GM11168 (cell line): ENCODE measurements at regions not wholly inside any gene's neighbourhood (a gene's known extent, or its start where the extent isn't known, plus 50 kb on each side); places are given as distances from the start of the nearest gene placed in this dataset.

ENCODE experiments used
- in situ Hi-C: fragments of 300-500 bp; cut with MboI; formaldehyde crosslinking; loops from one replicate; pipeline ENCODE4 v1.12.0; 2022; ENCODE audit warnings: low sequenced_read_pairs; ENCODE audit not compliant: unreplicated experiment

GRCh38 chr1:87599569-87599968 lies 270.9 kb downstream of the LMO4 start:
- in situ Hi-C loops = no loop called here

DNA sequence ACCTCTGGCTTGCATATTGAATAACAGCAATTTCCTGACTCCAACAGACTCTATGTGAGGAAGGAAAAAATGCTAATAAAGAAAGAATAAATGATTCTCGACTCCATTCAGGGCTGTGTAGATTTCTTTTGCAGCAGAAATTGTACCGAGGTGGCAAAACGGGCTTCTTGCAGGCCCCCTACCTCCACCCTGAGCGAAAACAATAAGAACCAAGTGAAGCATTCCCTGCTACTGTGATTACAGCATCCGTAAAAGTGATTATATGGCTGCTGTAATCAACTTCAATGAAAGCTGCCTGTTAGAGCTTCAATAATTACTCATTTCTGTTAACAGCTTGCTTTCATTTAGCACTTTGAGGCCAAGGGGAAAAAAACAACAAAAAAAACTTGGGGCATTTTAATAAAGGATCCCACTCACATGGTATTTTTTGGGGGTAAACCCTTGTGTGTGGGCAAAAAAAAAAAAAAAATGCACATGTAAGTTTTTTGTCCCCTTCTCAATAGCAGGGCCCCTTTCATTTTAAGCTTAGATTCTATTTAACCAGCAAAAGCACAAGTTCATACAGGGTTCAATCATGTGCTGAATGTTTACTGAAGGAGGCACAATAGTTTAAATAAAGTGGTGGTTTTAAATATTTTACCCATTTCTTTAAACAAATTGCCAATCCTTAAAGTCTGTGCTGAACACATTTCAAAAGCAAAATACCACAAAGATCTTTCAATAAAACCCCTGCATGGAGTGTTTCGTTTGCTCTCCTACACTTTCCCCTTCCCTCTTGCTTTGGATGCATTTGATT lies 271.6 kb downstream of the LMO4 start:
- in situ Hi-C loops = no loop called here

DNA sequence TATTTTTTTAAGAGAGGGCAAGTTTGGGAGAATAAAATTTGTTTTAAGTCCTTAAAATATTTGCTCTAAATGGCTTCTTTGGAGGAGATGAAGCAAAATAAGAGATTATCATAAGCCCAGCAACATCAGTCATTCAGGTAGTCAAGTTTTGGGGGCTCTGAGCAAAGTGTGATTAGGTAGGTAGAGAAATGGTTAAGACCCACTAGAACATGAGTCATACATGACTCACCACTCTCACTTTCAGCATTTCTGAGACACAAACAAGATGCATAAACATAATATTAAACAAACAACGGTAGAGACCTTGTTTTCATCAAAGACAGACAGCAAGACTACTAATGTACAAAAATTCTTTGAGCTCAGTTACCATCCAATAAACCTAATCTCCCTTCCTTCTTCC lies 272.2 kb downstream of the LMO4 start:
- in situ Hi-C loops = no loop called here

DNA sequence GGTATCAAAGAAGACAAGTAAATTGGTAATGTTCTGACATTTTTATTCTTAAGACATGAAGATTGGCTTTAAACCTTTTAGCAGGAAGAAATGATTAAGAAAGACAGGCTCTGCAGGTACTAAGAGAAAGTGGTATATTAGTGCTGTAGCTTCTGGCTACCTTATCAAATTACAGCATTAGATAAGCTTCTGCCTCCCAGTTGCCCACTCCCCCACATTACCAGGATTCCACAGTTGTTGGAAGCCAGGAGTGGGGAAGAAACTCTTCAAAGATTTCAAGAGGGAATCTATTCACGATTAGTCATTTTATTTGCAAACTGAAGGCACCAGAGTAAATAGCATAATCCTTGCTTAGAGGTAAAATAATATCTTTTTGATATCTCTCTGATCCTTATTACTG lies 274.9 kb downstream of the LMO4 start:
- in situ Hi-C loops = no loop called here

DNA sequence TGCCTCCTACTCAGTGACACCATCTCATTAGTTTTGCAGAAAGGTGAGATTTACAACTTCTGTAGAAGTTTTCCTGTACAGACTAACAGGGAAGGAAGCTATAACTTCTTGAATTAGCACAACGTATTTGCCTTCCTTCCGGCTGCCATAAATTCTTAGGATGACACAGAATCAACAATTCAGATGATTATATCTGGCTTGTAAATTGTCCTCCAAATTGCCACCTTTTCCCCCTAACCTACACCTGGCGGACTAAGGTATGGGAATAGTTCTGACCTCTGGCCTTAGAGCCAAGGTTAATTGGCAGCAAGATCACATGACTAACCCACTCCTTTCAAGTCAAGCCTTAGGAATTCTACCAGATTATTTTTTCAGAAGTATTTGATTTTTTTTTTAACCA lies 284.3 kb downstream of the LMO4 start:
- in situ Hi-C loops = no loop called here

DNA sequence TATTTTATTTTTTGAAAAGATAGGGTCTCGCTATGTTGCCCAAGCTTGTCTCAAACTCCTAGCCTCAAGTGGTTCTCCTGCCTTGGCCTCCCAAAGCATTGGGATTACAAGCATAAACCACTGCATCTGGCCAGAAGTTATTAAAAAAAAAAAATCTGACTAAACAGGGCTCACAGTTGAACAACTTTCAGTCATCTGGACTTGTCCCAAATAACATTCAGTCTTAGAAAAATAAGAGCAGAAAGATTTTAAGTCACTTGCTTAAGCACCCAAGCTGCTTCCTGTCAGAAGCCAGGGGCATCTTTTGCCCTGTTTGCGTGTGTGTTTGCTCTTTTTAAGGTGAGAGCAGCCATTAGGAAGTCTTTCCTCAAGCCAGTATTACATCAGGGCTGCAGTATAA lies 286.8 kb downstream of the LMO4 start:
- in situ Hi-C loops = no loop called here

DNA sequence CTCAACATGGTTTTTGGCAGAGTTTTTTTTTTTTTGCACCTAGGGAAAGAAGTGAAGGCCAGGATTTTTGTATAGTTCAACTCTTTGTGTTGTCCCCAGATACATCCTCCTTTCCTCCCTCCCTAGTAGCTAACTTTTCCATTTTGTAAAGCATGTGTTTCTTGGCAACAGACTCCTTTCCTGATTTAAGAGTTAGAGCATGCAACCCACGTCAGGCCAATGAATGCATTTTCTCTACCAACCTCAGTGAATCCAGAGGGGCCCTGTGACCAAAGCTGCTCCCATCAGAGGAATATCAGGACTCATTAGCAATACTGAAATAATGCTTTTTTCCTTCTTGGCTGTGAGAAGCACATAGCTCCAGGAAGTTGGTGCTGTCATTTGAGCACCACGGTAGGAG lies 287.2 kb downstream of the LMO4 start:
- in situ Hi-C loops = no loop called here

DNA sequence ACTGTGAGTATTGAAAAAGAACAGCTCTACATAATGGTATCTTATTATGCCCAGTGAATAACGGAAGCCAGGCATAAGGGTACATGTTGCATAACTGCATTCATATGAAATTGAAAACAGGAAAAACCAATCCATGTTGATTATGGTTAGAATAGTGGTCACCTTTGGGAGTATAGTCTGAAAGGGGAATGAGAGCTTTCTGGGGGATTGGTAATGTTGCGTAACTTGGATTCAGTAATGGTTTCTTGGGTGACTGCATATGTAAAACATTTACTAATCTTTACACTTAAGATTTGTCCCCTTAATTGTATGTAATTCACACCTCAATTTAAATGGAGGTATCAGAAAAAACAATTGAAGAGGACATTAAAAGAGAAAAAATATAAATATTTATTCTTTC lies 292.1 kb downstream of the LMO4 start:
- in situ Hi-C loops = no loop called here

DNA sequence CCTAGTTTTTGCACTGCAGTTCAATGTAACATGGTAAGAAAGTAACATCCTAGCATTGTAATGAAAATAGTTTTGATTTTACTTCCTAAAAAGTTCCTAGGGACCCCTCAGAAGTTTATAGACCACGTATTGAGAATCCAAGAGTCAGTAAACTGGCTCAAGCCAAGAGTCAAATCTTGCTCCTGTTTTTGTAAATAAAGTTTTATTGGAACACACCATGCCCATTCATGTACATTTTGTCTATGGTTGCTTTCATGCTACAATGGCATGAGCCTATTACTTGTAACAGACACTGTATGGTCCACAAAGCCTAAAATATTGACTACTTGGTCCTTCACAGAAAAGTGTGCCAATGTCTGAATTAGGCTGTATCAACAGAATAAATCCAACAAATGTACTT lies 301.0 kb downstream of the LMO4 start:
- in situ Hi-C loops = no loop called here

GRCh38 chr1:87632232-87632631 lies 303.6 kb downstream of the LMO4 start:
- in situ Hi-C loops = no loop called here

DNA sequence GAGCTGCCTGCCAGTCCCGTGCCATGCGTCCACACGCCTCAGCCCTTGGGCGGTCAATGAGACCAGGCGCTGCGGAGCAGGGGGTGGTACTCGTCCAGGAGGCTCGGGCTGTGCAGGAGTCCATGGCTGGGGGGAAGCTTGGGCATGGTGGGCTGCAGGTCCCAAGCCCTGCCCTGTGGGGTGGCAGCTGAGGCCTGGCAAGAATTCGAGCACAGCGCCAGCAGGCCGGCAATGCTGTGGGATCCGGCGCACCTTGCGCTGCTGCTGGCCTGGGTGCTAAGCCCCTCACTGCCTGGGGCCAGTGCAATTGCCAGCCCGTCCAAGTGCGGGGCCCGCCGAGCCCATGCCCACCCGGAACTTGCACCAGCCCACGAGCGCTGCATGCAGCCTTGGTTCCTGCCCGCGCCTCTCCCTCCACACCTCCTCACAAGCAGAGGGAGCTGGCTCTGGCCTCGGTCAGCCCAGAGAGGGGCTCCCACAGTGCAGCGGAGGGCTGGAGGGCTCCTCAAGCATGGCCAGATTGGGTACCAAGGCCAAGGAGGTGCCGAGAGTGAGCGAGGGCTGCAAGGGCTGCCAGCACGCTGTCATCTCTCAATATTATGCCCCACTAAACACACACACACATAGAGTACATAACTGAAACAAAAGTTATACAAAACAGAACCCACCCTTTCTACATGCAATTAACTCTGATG lies 307.7 kb downstream of the LMO4 start:
- in situ Hi-C loops = no loop called here

DNA sequence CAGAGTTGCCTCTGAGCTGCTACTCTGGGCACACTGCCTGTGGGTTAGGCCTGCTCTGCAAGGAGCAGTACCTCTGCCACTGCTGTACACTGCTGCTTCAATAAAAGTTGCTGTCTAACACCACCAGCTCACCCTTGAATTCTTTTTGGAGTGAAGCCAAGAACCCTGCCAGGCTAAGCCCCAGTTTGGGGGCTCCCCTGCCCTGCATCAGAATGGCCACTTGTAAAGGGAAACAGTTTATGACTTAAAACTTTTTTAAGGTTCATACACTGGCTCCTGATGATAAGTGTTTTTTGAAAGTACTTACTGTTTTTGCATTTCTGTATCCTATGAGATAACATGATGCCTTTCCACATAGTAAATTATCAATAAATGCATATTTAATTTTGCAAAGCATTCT lies 310.0 kb downstream of the LMO4 start:
- in situ Hi-C loops = no loop called here

DNA sequence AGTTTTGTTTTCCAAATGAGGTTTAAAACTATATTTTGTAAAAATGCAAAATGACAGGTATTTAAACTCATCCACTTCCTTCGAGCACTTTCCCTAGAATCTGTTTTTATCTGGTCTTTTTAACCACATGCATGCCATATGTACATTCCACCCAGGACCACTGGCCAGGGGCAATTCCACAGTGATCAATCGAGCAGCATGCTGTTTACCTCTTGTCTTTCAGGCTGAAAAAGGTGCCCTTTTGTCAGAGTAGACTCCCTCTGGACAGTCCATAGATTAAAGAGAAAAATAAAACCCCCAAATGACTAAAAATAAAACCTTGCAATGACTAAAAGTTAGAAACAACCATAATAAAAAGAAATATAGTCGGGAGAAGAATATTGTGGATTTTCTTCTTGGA lies 313.3 kb downstream of the LMO4 start:
- in situ Hi-C loops = no loop called here

GRCh38 chr1:87642581-87643221 lies 314.0 kb downstream of the LMO4 start:
- in situ Hi-C loops = no loop called here

GRCh38 chr1:87644033-87644578 lies 315.4 kb downstream of the LMO4 start:
- in situ Hi-C loops = no loop called here

DNA sequence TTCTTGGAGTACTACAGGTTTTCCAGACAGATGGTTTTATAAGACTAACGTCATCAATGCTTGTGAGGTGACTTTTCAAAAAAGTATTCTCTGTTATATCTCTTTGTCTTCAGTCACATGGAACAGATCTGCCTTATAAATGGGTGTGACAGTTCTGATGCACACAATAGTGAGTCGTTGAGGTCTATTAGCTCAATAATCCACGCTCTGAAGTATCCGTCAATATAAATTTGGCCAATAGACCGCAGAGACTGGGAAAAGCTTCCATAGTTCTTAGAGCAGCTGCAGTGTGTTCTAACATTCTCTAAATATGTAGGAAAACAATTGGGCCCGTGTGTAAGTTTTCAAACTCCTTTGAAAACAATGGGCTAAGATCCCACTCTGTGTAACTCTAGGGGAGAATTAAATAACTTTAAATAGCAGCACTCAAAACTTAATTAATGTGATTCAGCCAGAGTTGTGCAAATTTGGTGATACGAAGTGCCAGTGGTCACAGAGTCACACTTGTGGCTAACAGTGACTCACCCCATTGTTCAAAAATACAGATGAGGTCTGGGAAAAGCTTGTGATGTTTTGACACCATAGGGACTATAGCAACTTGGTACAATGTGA lies 316.0 kb downstream of the LMO4 start:
- in situ Hi-C loops = no loop called here

DNA sequence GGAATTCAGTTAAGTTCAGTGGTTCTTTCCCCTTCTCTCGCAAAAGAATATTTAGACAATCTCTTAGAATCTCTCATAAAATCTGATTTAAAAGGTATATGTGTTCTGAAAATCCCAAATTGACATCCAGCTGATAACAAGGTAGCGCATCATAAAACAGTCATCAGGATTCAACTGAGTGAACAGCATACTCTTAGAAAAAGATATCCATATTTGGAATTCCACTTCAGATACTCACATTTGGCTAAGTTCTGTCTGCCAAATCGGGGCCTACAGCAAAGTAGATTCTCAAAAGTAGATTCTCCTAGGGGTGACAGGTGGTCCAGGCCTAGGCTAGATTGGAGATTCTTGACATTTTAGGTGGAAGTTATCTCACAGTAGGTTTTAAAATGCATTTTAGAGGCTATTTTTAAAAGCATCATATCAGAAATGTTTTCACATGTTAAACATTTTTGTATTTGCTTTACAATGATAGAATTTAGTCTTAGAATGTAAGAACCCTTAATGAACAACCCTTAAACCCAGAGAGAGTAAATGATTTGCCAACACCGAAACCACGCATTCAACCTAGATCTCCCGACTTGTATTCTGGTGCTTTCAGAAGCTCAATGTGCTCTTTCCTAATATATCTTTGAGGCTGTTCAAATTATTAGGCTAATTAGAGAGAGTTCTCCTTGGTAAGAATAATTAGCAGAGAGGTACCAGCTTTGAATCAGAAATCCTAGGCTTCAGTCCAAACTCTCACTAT lies 318.9 kb downstream of the LMO4 start:
- in situ Hi-C loops = no loop called here

DNA sequence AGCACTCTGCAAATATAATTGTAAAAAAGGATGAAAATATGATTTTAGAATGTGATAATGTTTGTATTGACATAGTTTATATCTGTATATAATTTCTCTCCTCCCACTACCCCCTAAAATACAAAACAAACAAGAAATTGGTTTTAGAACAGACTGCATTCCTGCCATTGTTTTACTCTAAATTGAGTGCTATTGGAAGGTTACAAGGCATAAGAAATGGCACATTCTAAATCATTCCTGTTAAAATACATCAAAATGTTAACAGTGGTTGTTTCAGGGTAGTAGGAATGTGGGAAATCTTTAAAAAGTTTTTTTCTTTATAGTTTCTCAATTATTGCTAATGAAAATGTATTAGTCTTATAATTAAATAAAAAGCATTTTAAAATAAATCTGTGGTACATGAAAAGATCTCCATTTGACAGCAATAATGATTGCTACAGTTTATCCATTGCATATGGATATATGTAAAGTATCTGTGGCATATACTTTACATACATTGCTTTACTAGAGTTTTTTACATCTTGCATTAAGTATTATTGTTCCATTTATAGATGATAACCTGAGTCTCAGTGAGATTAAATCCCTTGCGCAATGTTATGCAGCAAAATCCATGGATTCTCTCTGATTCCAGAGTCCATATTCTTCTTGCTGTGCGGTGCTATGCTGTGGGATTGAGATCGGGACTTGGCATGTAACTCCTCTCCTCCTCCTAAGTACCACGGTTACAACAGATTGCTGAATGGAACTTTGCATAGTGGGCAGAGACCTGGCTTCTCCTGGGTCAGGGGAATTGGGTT lies 319.8 kb downstream of the LMO4 start:
- in situ Hi-C loops = no loop called here

DNA sequence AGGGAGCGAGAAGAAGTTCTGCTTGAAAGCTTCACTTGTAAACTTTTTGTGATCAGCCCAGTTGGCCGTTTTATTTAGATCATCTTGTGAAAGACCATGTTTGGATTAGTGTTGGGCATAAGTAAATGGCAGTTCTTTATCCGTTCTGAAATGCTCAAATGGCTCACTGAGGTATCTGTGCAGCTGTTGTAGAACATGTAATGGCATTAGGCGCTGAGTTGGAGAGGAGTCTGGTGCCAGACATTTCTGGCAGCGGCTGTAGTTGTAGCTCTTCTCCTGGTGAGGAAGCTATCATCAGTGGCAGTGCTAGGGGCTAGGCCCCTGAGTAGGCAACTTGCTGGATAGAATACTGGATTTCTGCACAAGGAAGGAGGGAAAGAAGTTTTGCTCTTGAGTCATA lies 321.6 kb downstream of the LMO4 start:
- in situ Hi-C loops = no loop called here
